ENCODE measurements at regions not wholly inside any gene's neighbourhood (a gene's known extent, or its start where the extent isn't known, plus 50 kb on each side); places are given as distances from the start of the nearest gene placed in this dataset.

DNA sequence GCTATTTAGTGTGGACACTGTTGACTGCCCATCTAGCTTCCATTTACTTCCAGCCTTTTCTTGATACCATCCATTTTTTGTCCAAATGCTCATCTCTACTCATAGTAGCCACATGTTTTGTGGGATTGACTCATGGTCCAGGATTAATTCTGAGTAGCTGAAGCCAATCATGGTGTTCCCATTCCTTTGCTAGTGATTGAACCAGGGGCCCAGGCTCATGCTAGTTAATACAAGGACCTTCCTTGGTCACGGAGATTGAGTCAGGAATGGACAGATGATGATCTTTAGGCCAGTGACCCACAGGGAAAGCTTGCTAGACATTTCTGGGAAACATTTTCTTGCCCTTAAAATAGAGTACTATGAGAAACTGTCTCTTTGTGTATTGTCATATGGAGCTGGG lies 272.9 kb upstream of the RIOK2 start:
- Histone ChIP-seq H3K36me3 (ENCODE audit: control insufficient read depth, insufficient read depth, low read length) (no peaks in the 10 kb centered on the region), H3K9me1 (ENCODE audit: insufficient read depth, low read length) (no peaks in the 10 kb centered on the region), H4K5ac (ENCODE audit: low read depth, low read length) (no peak overlapping the region), H4K8ac (ENCODE audit: low read depth in 2 of 2, low read length in 2 of 2) (no peak overlapping the region), H3K9ac (ENCODE audit: low read depth, low read length) (no peak overlapping the region), H3K4ac (ENCODE audit: low read depth, low read length) (no peak overlapping the region), H4K91ac (ENCODE audit: insufficient read depth, low read depth, low read length) (no peak overlapping the region), H3K27me3 (ENCODE audit: control insufficient read depth, insufficient read depth, low read length) (no peaks in the 10 kb centered on the region), H3K23ac (ENCODE audit: low read depth, low read length) (no peak overlapping the region), H3K79me1 (ENCODE audit: low read depth in 1 of 2, low read length in 2 of 2) (no peaks in the 10 kb centered on the region), H2BK20ac (ENCODE audit: low read depth, low read length) (no peak overlapping the region), H3K14ac (replicated peaks; ENCODE audit: low read depth, low read length) (no peak overlapping the region), H2AK5ac (ENCODE audit: low read depth, low read length) (no peak overlapping the region), H2AFZ (replicated peaks; ENCODE audit: low read length, poor library complexity) (no peak overlapping the region), H3K18ac (ENCODE audit: low read depth, low read length) (no peak overlapping the region), H2BK5ac (ENCODE audit: low read depth, low read length, poor library complexity, severe bottlenecking) (no peak overlapping the region), H3K4me3 (ENCODE audit: insufficient read depth, low read depth, low read length) (no peak overlapping the region), H3K9me3 (ENCODE audit: control insufficient read depth, insufficient read depth, low read length) (no peaks in the 10 kb centered on the region), H3K27ac (ENCODE audit: insufficient read depth, low read length) (no peak overlapping the region), H3K4me1 (ENCODE audit: control insufficient read depth, insufficient read depth, low read length) (no peaks in the 10 kb centered on the region), H3K4me2 (ENCODE audit: low read depth, low read length) (no peak overlapping the region), H3K56ac (ENCODE audit: extremely low read depth, insufficient read depth, low read length) (no peak overlapping the region), H4K20me1 (ENCODE audit: insufficient read depth, low read length) (no peaks in the 10 kb centered on the region), H2AK9ac (replicated peaks; ENCODE audit: low read depth, low read length, poor library complexity) (no peak overlapping the region), H2BK15ac (ENCODE audit: low read depth, low read length) (no peak overlapping the region), H2BK120ac (ENCODE audit: low read depth, low read length) (no peak overlapping the region)
- dilution Hi-C loops (cut with HindIII; ENCODE audit: low sequenced_read_pairs, unreplicated experiment) = no loop called here
- ATAC-seq (ENCODE audit: low read depth) (no peak), DNase-seq (no peak)
- intact Hi-C loops (cut with micrococcal nuclease) = no loop called here
- ChIA-PET CTCF (no interaction called here), POLR2A (ENCODE audit: unreplicated experiment) (no interaction called here)
- in situ Hi-C loops (cut with MboI; ENCODE audit: low sequenced_read_pairs) = no loop called here
- BruUV-seq (replicated peaks) = no TSS peak
- TF ChIP-seq POLR2A (IDR thresholded peaks at IDR 0.05; ENCODE audit: low read depth, low read length) = no peak
- TF ChIP-seq, protein P1, sequence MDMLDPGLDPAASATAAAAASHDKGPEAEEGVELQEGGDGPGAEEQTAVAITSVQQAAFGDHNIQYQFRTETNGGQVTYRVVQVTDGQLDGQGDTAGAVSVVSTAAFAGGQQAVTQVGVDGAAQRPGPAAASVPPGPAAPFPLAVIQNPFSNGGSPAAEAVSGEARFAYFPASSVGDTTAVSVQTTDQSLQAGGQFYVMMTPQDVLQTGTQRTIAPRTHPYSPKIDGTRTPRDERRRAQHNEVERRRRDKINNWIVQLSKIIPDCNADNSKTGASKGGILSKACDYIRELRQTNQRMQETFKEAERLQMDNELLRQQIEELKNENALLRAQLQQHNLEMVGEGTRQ (IDR thresholded peaks at IDR 0.05; ENCODE audit: low read depth, low read length) = no peak
- TF ChIP-seq SMC3 (IDR thresholded peaks at IDR 0.05; ENCODE audit: low read depth, low read length) = no peak
- TF ChIP-seq RCOR1 (IDR thresholded peaks at IDR 0.05; ENCODE audit: insufficient replicate concordance, low read length) = no peak
- no peak for TF ChIP-seq CEBPB (IDR thresholded peaks at IDR 0.05; ENCODE audit: low read depth, low read length)
- TF ChIP-seq FOS (IDR thresholded peaks at IDR 0.05; ENCODE audit: low read depth, low read length) = no peak
- no peak for TF ChIP-seq RAD21 (IDR thresholded peaks at IDR 0.05; ENCODE audit: low read length)
- no peak for TF ChIP-seq MXI1 (IDR thresholded peaks at IDR 0.05; ENCODE audit: borderline replicate concordance, low read depth, low read length)
- TF ChIP-seq MAFK (IDR thresholded peaks at IDR 0.05; ENCODE audit: low read depth, low read length) = no peak
- TF ChIP-seq ELK1 (IDR thresholded peaks at IDR 0.05; ENCODE audit: borderline replicate concordance, low read depth, low read length) = no peak
- TF ChIP-seq CHD1 (IDR thresholded peaks at IDR 0.05; ENCODE audit: low read depth, low read length) = no peak
- TF ChIP-seq CTCF (conservative IDR thresholded peaks at IDR 0.05; ENCODE audit: low read depth, low read length) = no peak
- no peak for TF ChIP-seq NFE2L2 (IDR thresholded peaks at IDR 0.05; ENCODE audit: low read depth, low read length)
- TF ChIP-seq MAZ (IDR thresholded peaks at IDR 0.05; ENCODE audit: borderline replicate concordance, low read depth, low read length) = no peak
- no peak for TF ChIP-seq RFX5 (IDR thresholded peaks at IDR 0.05; ENCODE audit: low read depth, low read length)
- WGBS, 2 experiments (ENCODE audit: extremely low coverage in 2 of 2, insufficient read length in 1 of 2) = no CpG with 5 or more reads among the region's 1 CpG
